IMR-90 (cell line): ENCODE measurements at regions not wholly inside any gene's neighbourhood (a gene's known extent, or its start where the extent isn't known, plus 50 kb on each side); places are given as distances from the start of the nearest gene placed in this dataset.

Experiments
- ATAC-seq: fragments of 200-7000 bp; cut with Tn5 transposase; 2 replicates; pipeline ENCODE4 v1.9.1; 2020; ENCODE audit warnings: low read depth, mild to moderate bottlenecking, moderate library complexity
- BruUV-seq: library from RNA; stranded (reverse); fragments of 400-500 nt; replicated peaks from 2 replicates; lab custom pipeline; 2021; lab: Mats Ljungman, UMichigan
- CTCF ChIA-PET: fragments of 300-600 bp; formaldehyde crosslinking; extraction: SDS; loops from one replicate; lab custom pipeline; 2021; ENCODE audit warnings: antibody characterized with exemption; lab: Yijun Ruan, JAX
- POLR2A ChIA-PET: fragments of 300-600 bp; sonication (Branson Sonifier 250); formaldehyde crosslinking; loops from one replicate; lab custom pipeline; 2022; ENCODE audit warnings: antibody characterized with exemption; ENCODE audit not compliant: unreplicated experiment; lab: Charles Lee
- DNase-seq: peaks from one replicate; pipeline ENCODE4 v3.0.0; 2013
- H2AFZ ChIP-seq: replicated peaks from 2 replicates; pipeline ENCODE3; 2013; ENCODE audit warnings: low read length, mild to moderate bottlenecking; ENCODE audit not compliant: poor library complexity
- H2AK5ac ChIP-seq: 2 replicates; pipeline ENCODE4 v1.6.1; 2013; ENCODE audit warnings: low read depth, low read length, inconsistent platforms
- H2AK9ac ChIP-seq: replicated peaks from 2 replicates; pipeline ENCODE3; 2013; ENCODE audit warnings: mild to moderate bottlenecking, low read depth, low read length, moderate library complexity; ENCODE audit not compliant: poor library complexity
- H2BK120ac ChIP-seq: 2 replicates; pipeline ENCODE4 v1.6.1; 2013; ENCODE audit warnings: low read depth, low read length, inconsistent platforms
- H2BK15ac ChIP-seq: 3 replicates; pipeline ENCODE4 v1.6.1; 2013; ENCODE audit warnings: low read depth, low read length, inconsistent platforms
- H2BK20ac ChIP-seq: 2 replicates; pipeline ENCODE4 v1.6.1; 2013; ENCODE audit warnings: low read depth, mild to moderate bottlenecking, inconsistent platforms, low read length, moderate library complexity
- H2BK5ac ChIP-seq: 2 replicates; pipeline ENCODE4 v1.6.1; 2013; ENCODE audit warnings: mild to moderate bottlenecking, low read depth, low read length, inconsistent platforms; ENCODE audit not compliant: poor library complexity, severe bottlenecking
- H3K14ac ChIP-seq: replicated peaks from 2 replicates; pipeline ENCODE4 v1.6.1; 2013; ENCODE audit warnings: low read depth, low read length, inconsistent platforms
- H3K18ac ChIP-seq: 2 replicates; pipeline ENCODE4 v1.6.1; 2013; ENCODE audit warnings: low read depth, low read length, control low read depth
- H3K23ac ChIP-seq: 2 replicates; pipeline ENCODE4 v1.6.1; 2013; ENCODE audit warnings: low read depth, low read length, inconsistent platforms
- H3K27ac ChIP-seq: 2 replicates; pipeline ENCODE4 v1.5.1; 2013; ENCODE audit warnings: mild to moderate bottlenecking, control low read depth, low read length; ENCODE audit not compliant: insufficient read depth
- H3K27me3 ChIP-seq: 2 replicates; pipeline ENCODE4 v1.6.1; 2013; ENCODE audit warnings: low read length; ENCODE audit not compliant: control insufficient read depth, insufficient read depth
- H3K36me3 ChIP-seq: 2 replicates; pipeline ENCODE4 v1.6.1; 2013; ENCODE audit warnings: low read length, mixed read lengths; ENCODE audit not compliant: control insufficient read depth, insufficient read depth
- H3K4ac ChIP-seq: 2 replicates; pipeline ENCODE4 v1.6.1; 2013; ENCODE audit warnings: low read depth, low read length, inconsistent platforms
- H3K4me1 ChIP-seq: 2 replicates; pipeline ENCODE4 v1.6.1; 2013; ENCODE audit warnings: low read length, mixed read lengths; ENCODE audit not compliant: control insufficient read depth, insufficient read depth
- H3K4me2 ChIP-seq: 2 replicates; pipeline ENCODE4 v1.6.1; 2013; ENCODE audit warnings: low read depth, mild to moderate bottlenecking, control low read depth, low read length, moderate library complexity
- H3K4me3 ChIP-seq: 2 replicates; pipeline ENCODE4 v1.5.1; 2013; ENCODE audit warnings: low read depth, mild to moderate bottlenecking, control low read depth, low read length, moderate library complexity; ENCODE audit not compliant: insufficient read depth
- H3K56ac ChIP-seq: 2 replicates; pipeline ENCODE4 v1.6.1; 2013; ENCODE audit warnings: low read length, inconsistent platforms; ENCODE audit not compliant: insufficient read depth; ENCODE audit errors: extremely low read depth
- H3K79me1 ChIP-seq, 2 experiments: 2 replicates each; pipeline ENCODE4 v1.6.1; 2013; ENCODE audit warnings: low read length in 2 of 2, inconsistent platforms in 1 of 2, low read depth in 1 of 2
- H3K9ac ChIP-seq: 2 replicates; pipeline ENCODE4 v1.6.1; 2013; ENCODE audit warnings: low read depth, low read length, control low read depth
- H3K9me1 ChIP-seq: 2 replicates; pipeline ENCODE4 v1.6.1; 2013; ENCODE audit warnings: low read length, inconsistent platforms; ENCODE audit not compliant: insufficient read depth
- H3K9me3 ChIP-seq: 2 replicates; pipeline ENCODE4 v1.6.1; 2013; ENCODE audit warnings: low read length; ENCODE audit not compliant: control insufficient read depth, insufficient read depth
- H4K20me1 ChIP-seq: 2 replicates; pipeline ENCODE4 v1.6.1; 2013; ENCODE audit warnings: low read length, inconsistent platforms; ENCODE audit not compliant: insufficient read depth
- H4K5ac ChIP-seq: 2 replicates; pipeline ENCODE4 v1.6.1; 2013; ENCODE audit warnings: mild to moderate bottlenecking, low read depth, low read length, control low read depth
- H4K8ac ChIP-seq, 2 experiments: 2 replicates each; pipeline ENCODE4 v1.6.1; 2013; ENCODE audit warnings: low read depth in 2 of 2, low read length in 2 of 2, control low read depth in 1 of 2, inconsistent platforms in 1 of 2
- H4K91ac ChIP-seq: 2 replicates; pipeline ENCODE4 v1.6.1; 2013; ENCODE audit warnings: low read depth, low read length, inconsistent platforms; ENCODE audit not compliant: insufficient read depth
- CHD1 ChIP-seq: IDR thresholded peaks from 2 replicates; pipeline ENCODE4 v1.6.1; 2012; ENCODE audit warnings: low read depth, low read length, improper control_type of control experiment
- ELK1 ChIP-seq: fragments of 150-350 bp; IDR thresholded peaks from 2 replicates; pipeline ENCODE4 v1.6.1; 2016; ENCODE audit warnings: low read depth, mild to moderate bottlenecking, low read length, moderate library complexity, borderline replicate concordance
- MAFK ChIP-seq: IDR thresholded peaks from 2 replicates; pipeline ENCODE4 v1.6.1; 2012; ENCODE audit warnings: low read depth, low read length, improper control_type of control experiment
- MAZ ChIP-seq: IDR thresholded peaks from 2 replicates; pipeline ENCODE4 v1.6.1; 2012; ENCODE audit warnings: low read depth, mild to moderate bottlenecking, low read length, improper control_type of control experiment, moderate library complexity, borderline replicate concordance
- USF2 ChIP-seq: fragments of 150-350 bp; IDR thresholded peaks from 2 replicates; pipeline ENCODE4 v1.6.1; 2017; ENCODE audit warnings: mild to moderate bottlenecking, antibody characterized with exemption, low read length, low read depth
- WGBS, 2 experiments: methylation state at CpG; one replicate each; pipeline versions ENCODE4 v1.1.5 to v1.1.7; 2013; ENCODE audit warnings: missing lambda C conversion rate in 2 of 2; ENCODE audit not compliant: insufficient read length in 1 of 2; ENCODE audit errors: extremely low coverage in 2 of 2; 5-methylcytosine and 5-hydroxymethylcytosine counted together
- dilution Hi-C: fragments of 300-500 bp; cut with HindIII; formaldehyde crosslinking; loops from one replicate; pipeline ENCODE4 v1.14.3; 2018; ENCODE audit warnings: low sequenced_read_pairs; ENCODE audit not compliant: unreplicated experiment
- in situ Hi-C: fragments of 300-500 bp; cut with MboI; formaldehyde crosslinking; loops from 3 replicates; pipeline ENCODE4 v1.14.3; 2019; ENCODE audit warnings: low sequenced_read_pairs, inconsistent platforms, mixed read lengths
- intact Hi-C: fragments of 100-400 bp; cut with micrococcal nuclease; formaldehyde crosslinking; loops from 2 replicates; pipeline ENCODE4 v1.10.0; 2022

- no peaks in the 10 kb centered on the region for H4K20me1 ChIP-seq
- H2AK5ac ChIP-seq = no peak overlapping the region
- H3K4me1 ChIP-seq = no peaks in the 10 kb centered on the region
- intact Hi-C loops = no loop called here
- H3K14ac ChIP-seq = no peak overlapping the region
- H3K27ac ChIP-seq = no peak overlapping the region
- no peak overlapping the region for H3K4me3 ChIP-seq
- H3K79me1 ChIP-seq = no peaks in the 10 kb centered on the region
- H3K9ac ChIP-seq = no peak overlapping the region
- dilution Hi-C loops = no loop called here
- H4K5ac ChIP-seq = no peak overlapping the region
- no peaks in the 10 kb centered on the region for H3K27me3 ChIP-seq
- no peak overlapping the region for H2AK9ac ChIP-seq
- ChIA-PET CTCF (no interaction called here), POLR2A (no interaction called here)
- no peak overlapping the region for H2AFZ ChIP-seq
- H3K23ac ChIP-seq = no peak overlapping the region
- no peak overlapping the region for H3K4me2 ChIP-seq
- no peak overlapping the region for H4K8ac ChIP-seq
- H4K91ac ChIP-seq = no peak overlapping the region
- H2BK120ac ChIP-seq = no peak overlapping the region
- H2BK5ac ChIP-seq = no peak overlapping the region
- no peak overlapping the region for H2BK20ac ChIP-seq
- no peaks in the 10 kb centered on the region for H3K9me3 ChIP-seq
- in situ Hi-C loops = no loop called here
- no TSS peak for BruUV-seq
- H2BK15ac ChIP-seq = no peak overlapping the region
- TF ChIP-seq CHD1 (no peak), USF2 (no peak), MAFK (no peak), ELK1 (no peak), MAZ (no peak)
- no peaks in the 10 kb centered on the region for H3K36me3 ChIP-seq
- H3K18ac ChIP-seq = no peak overlapping the region
- no peak overlapping the region for H3K4ac ChIP-seq
- H3K56ac ChIP-seq = no peak overlapping the region
- ATAC-seq (no peak), DNase-seq (no peak)
- H3K9me1 ChIP-seq = no peaks in the 10 kb centered on the region
- WGBS, 2 experiments = 38% methylated on average over 3 of the region's 8 CpGs; no CpG with 5 or more reads in 1 of the 2 experiments
Measured at GRCh38 chr4:25563071-25563564, 92.5 kb upstream of the SLC34A2 start.
